HG03469 (cell line): ENCODE measurements at regions not wholly inside any gene's neighbourhood (a gene's known extent, or its start where the extent isn't known, plus 50 kb on each side); places are given as distances from the start of the nearest gene placed in this dataset.
"Not testable (repeated sequence)": the region's sequence is repeated elsewhere in the genome, so short reads cannot be mapped to it uniquely, and the experiment has no call there.

Source experiments
- ATAC-seq: cut with Tn5 transposase; IDR thresholded peaks from one replicate; pipeline ENCODE4 v1.9.1; 2021; ENCODE audit warnings: mild to moderate bottlenecking, moderate library complexity, moderate number of reproducible peaks; ENCODE audit not compliant: unreplicated experiment

DNA sequence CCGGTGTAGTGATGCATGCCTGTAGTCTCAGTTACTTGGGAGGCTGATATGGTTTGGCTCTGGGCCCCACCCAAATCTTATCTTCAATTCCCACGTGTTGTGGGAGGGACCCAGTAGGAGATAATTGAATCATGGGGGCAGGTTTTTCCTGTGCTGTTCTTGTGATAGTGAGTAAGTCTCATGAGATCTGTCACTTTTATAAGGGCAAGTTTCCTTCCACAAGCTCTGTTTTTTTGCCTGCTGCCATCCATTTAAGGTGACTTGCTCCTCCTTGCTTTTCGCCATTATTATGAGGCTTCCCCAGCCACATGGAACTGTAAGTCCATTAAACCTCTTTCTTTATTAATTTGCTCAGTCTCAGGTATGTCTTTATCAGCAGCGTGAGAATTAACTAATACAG is 566.7 kb upstream of the NECTIN3 start:
- no peak for ATAC-seq

DNA sequence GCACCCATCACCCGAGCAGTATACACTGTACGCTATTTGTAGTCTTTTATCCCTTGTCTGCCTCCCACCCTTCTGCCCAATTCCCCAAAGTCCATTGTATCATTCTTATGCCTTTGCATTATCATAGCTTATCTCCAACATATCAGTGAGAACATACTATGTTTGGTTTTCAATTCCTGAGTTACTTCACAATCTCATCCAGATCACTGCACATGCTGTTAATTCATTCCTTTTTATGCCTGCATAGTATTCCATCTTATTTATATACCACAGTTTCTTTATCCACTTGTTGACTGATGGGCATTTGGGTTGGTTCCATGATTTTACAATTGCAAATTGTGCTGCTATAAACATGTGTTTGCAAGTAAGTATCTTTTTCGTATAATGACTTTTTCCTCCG is 564.7 kb upstream of the NECTIN3 start:
- ATAC-seq = no peak

DNA sequence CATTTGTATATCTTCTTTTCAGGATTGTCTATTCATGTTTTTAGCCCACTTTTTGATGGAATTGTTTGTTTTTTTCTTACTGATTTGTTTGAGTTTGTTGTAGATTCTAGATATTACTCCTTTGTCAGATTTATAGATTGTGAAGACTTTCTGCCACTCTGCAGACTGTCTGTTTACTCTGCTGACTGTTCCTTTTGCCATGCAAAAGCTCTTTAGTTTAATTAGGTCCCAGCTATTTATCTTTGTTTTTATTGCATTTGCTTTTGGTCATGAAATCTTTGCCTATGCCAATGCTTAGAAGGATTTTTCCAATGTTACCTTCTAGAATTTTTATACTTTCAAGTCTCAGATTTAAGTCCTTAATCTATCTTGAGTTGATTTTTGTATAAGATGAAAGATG is 564.0 kb upstream of the NECTIN3 start:
- ATAC-seq = not testable (repeated sequence)

DNA sequence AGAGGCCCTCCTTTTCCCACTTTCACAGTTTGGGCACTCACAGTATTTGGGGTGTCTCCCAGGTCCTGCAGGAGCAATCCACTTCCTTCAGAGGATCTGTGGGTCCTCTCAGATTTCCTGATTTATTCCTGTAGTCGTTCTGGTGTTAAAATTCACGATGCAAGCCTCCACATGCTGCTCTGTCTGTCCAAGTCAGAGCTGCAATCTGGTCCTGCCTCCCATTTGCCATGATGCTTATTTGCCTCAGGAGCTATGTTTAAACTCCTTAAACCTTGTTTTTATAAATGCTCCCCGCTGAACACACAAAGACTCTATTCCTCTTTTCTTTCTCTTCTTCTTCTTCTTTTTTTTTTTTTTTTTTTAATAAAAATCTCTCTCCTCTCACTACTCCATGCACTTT is 558.7 kb upstream of the NECTIN3 start:
- ATAC-seq = no peak

DNA sequence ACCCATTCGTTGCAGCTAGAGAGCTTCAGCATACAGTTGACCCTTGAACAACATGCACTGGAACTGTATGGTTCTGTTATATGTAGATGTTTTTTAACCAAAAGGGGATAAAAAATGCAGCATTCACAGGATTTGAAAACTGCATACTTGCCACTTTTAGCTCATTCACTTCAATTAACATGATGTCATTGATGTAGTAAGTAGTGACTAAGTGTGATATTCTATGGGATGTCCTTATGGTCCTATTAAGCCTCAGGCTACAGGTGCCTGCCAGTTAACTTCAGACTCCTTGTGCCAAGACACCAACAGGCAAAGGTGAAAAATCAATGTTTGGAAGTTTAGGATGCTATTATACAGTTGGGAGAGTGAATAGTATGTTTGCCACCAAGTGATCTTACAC is 553.6 kb upstream of the NECTIN3 start:
- no peak for ATAC-seq

DNA sequence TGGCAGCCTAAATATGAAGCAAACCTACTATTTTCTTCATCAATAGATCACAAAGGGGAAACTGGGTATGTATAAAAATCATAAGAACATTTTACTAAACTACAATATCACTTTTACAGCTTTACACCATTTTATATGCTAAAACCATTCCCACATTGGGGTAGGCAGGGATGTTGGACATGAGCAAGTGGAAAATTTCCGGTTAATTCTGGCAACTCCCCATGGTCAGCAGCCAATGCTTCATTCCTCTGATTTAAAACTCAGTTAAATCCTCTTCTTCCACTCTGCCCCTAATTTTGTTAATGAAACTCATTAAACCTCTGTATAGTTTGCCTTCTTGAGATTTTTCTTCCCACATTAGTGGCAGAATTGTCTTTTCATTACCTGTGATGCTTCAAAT is 552.5 kb upstream of the NECTIN3 start:
- no peak for ATAC-seq

DNA sequence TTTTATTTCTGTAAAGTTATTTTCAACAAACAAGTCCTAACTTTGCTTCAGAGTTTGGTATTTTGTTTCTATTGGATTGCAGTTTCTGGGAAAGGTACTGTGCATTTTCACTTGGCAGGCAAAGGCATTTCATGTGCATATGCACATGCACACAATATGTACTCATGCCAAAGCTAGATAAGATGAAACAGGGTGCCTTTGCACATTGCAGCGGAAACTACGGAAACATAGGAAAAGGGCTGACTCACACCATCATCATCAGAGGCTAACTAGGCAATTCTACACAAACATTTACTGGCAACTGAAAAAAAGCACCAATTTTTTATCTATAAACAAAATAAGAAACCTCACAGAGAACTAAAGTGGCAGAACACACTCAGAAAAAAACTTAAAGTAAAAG is 550.6 kb upstream of the NECTIN3 start:
- ATAC-seq = no peak

DNA sequence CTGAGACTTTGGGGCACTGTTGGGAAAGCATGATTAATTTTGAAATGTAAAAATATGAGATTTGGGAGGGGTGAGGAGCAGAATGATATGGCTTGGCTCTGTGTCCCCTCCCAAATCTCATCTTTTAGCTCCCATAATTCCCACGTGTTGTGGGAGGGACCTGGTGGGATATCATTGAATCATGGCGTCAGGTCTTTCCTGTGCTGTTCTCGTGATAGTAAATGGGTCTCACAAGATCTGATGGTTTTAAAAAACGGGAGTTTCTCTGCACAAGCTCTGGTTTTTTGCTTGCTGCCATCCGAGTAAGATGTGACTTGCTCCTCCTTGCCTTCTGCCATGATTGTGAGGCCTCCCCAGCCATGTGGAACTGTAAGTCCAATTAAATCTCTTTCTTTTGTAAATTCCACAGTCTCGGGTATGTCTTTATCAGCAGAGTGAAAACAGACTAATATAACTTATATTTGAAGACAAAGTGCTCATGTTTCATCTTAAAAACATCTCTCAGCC is 546.0 kb upstream of the NECTIN3 start:
- ATAC-seq = not testable (repeated sequence)

DNA sequence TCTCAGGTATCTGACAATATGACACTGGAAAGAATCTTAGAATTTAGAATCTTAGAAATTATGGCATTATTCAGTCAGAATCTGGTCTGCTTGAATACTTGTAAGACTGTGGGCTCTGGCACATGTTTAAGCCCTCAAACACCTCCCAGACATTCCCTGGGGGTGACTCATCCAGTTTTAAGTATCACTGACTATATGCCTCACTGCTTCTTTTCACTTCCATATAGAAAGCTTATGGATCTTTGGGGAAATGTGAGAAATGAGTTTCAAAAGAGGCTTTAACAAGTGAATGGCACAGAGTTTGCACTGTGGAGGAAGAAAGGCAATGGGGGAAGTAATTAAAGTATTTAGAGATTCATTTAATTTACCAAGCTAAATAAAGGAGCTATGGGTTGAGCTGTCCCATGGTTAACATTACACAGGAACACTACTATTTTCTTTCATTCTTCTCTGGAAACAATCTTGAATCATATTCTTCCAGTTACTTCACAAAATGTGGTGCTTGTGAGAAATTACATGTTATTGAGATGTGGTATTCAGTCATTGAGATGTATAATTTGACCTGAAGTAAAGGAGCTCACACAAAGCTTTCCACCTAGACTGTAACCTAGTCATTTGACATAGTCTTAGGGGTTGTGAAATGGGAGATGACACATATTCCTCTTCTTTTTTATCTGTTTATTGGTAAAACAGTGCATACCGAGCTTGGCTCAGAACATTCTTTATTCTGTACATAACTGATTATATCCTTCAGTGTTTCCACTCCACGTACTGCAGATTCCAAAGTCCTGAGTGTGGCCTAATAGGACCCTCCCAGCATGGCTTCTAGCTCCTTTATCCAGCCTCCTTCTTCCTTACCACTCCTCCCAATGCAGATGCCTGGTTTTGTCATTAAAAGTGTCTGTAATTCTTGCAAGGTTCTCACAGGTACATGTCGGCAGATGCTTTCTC is 544.6 kb upstream of the NECTIN3 start:
- no peak for ATAC-seq

DNA sequence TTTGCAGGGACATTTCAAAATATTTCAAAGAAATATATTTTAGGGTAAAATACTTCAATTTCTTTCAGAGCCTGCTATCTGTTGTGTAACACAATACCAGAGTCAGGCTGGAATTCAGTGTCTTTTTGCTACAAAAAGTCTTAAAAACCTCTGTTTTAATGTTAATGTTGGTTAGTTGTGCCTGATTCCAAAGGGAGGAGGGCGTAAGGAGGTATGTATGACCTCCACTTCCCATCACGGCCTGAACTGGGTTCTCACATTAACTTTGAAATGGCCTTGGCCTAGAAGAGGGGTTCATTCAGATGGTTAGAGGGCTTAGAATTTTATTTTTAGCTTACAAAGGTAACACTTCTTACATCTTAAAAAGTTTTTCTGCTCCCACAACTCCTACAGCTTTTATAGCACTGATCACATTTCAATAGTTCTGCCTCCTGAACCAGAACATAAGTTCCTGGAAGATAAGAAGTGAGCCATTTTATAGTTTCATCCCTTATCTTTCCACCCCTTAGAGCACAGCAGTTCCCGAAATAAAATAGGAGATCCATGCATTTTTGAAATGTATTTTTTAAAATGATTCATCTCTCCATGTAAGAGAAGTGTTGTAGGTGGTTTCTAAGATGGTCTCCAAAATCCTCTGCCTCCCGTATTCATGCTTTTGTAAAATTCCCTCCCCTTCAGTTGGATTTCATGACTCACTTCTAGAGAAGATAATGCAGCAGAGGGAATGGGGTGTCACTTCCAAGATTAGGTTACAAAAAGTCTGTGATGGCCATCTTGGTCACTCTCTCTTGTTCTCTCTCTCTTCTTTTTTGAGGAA is 543.1 kb upstream of the NECTIN3 start:
- ATAC-seq = no peak

DNA sequence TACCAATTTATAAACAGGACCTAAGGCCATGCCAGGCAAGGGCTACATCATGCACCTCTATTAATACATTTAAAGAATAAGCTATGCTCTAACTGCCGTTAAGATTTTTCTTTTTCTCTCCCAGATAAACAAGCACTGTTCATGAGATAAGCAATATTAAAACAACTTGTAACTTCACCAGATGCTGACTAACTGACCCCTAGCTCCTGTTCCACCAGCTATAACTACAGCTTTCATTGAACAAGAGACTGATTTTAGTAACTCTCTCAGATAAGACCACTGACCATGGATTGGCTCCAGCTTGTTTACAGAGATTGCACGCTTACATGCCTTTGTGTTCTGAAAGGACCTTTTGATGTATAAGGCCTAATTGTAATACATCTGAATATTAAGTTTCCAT is 540.7 kb upstream of the NECTIN3 start:
- ATAC-seq = no peak

DNA sequence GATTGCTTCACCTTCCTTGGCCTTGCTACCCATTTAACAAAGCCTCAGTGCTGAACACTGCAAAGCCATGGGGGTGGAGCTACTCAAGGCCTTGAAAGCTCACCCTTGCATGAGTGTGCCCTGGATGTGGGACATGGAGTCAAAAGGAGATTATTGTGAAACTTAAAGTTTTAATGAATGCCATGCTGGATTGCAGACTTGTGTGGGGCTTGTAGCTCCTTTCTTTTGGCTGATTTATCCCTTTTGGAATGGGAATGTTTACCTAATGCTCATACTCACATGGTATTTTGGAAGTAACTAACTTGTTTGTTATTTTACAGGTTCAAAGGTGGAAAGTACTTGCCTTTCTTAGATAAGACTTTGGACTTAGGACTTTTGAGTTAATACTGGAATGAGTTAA is 538.5 kb upstream of the NECTIN3 start:
- ATAC-seq = no peak

DNA sequence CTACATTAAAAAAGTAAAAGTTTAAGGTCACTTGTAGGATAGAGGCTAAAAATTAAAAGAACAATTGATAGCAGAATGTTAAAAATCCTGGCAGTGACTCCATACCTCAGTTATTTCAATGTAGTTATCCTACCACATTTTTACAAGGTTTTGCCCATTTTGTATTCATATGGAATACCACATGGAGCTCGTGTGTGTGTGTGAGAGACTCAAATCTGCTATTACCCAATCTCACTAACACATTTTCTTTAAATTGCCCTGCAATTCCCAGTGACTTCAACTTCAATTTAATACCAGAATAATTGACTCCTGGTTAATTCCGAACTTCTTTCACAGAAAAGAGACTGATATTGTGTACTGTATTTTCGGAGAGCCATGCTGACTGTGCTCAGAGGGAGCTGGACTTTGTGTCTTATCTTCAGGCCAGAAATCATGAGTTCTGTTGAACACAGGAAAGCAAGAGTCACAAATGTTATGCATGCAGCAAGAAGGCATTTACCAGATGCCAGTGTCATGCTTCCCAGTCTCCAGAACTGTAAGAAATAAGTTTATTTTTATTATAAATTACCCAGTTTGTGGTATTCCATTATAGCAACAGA is 529.0 kb upstream of the NECTIN3 start:
- ATAC-seq = no peak

DNA sequence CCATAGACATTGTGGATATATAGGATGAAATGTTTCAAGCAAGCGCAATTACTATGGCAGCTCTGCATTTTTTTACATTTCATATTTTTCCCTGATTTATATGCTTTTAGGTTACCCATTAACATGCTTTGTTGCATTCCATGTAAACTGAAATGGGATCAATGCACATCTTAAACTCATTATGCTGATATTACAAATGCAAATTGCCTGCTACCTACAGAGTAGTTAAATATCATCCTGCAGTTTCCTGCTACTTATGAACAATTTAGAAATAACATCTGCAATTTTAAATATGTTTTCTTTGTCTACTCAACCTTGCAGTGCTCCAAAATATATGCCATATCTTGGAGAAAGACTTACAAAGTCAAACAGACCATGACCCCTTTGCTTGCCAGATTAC is 526.9 kb upstream of the NECTIN3 start:
- ATAC-seq = no peak

DNA sequence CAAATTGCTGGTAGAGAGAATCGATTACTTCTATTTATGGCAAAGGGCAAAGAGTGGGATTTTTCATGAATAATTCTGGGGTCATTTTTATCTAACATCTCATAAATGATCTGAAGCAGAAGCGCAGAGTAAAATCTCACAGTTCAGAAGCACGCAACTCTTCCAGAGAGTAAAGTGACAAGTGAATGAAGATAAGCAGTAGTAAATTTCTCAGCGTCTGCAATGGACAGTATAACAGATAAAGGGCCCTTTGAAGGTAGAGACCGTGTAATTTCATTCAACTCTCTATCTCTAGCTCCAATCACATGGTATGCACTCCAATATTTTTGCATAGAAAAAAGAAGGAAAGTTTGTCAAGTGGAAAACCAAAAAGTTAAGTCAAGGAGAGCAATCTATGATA is 521.1 kb upstream of the NECTIN3 start:
- no peak for ATAC-seq

DNA sequence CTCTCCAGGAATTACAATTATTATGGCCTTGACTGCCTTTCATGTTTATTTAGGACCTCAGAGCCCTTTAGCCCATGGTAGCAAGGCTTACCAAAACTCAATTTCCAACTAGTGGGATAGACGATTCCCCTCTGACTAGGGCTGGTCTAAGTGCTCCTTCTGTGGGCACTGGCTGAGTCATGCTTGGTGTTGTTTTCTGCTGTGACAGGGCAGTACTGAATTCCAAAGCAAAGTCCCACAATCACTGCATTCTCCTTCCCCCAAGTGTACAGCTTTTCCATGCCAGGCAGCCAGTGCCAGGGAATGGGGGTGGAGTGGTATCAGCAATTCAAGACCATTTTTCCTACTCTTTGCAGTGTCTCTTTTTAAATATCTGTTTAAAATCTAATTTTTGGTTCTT is 509.0 kb upstream of the NECTIN3 start:
- no peak for ATAC-seq

DNA sequence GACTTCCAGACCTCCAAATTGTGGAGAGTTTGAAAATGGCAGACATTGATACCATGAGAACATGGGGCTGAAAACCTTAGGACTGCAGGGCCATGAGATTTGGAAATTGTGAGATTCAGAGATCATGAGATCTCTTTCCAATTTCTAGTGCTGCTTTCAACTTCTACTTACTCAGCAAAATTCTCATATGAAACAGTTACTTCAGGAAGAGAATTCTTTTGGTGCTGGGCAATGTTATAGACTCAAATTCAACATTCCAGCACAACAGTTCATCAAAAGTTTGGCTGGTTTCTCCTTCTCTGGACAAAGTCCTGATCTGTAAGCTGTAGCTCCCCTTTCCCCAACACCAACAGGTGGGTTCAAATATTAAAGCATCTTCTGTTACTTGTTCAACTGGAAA is 506.9 kb upstream of the NECTIN3 start:
- ATAC-seq = no peak

DNA sequence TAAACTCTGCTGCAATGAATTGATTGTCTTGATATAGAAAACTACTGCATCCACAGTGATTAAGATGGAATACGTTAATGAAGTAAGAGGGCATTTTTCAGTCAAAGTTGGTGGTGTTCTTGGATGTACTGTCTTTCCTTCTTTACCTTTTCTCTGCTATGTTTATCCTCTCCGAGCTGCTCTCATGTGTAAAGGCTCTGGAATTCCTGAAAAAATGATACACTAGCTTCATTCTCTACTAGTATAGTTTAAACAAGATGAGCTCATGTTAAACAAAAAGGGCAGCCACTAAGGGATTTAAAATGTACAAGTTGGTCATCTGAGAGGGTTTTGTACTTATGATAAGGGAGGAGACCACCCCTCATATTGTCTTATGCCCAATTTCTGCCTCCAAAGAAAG is 504.6 kb upstream of the NECTIN3 start:
- no peak for ATAC-seq

DNA sequence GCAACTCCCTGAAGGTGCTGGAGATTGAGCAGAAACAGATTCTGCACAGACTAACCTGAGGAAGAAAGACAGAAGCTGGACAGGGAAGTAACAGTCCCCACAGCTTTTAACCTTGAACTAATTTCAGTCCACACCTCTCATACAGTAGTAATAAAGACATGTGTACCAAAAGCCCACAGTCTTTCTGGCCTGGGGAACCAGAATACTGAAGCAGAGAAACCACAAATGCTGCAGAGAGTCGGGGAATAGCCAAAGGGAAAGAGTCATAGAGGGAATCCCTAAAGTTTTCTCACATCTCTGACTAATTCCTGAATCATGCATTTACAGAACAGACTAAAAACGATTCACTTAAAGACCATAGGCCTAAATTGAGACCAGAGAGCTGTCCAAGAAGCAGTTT is 503.4 kb upstream of the NECTIN3 start:
- no peak for ATAC-seq

DNA sequence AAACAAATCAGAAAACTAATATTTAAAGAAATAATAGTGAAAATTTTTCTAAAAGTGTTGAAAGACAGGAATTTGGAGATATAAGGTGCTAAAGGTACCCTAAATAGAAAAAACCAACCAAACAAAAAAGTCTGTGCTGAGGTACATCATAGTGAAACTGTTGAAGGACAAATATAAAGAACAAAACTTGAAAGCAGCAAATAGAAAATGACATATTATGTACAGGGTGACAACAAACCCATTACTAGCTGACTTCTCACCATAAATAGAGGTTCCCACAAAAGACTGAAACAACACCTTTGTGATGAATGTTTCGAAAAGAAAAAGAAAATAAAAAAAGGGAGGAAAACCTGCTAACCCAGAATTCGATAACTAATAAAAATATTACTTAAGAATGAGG is 502.5 kb upstream of the NECTIN3 start:
- ATAC-seq = peak; percentile 54

DNA sequence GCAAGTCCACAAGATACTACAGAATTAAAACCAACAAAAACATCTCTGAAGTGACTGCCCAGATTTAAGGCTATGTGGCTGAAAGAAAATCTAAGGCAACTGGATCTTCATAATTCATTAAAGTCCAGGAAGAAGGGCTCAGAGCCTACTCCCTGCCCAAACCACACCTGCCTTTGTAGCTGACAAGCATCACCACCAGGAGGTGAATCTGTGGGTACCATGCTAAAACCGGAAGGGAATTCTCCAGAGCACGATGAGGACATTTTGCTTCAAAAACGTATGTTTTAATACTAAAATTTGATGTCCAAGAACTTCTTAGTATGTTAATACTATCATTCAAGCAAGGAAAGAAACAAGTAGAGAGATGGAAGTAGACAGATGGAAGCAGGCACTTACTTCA is 495.9 kb upstream of the NECTIN3 start:
- no peak for ATAC-seq
